H9 (cell line): ENCODE measurements at regions not wholly inside any gene's neighbourhood (a gene's known extent, or its start where the extent isn't known, plus 50 kb on each side); places are given as distances from the start of the nearest gene placed in this dataset.

Experiments used
- DNase-seq: peaks from one replicate; pipeline ENCODE4 v3.0.0-alpha.2; 2017
- H2AFZ ChIP-seq: one replicate; pipeline ENCODE4 v1.6.1; 2013; ENCODE audit warnings: mild to moderate bottlenecking, low read length, control low read depth, moderate library complexity
- H2AK5ac ChIP-seq: 2 replicates; pipeline ENCODE4 v1.6.1; 2013; ENCODE audit warnings: low read length, control low read depth, mixed read lengths; ENCODE audit not compliant: insufficient read length
- H2BK120ac ChIP-seq: one replicate; pipeline ENCODE4 v1.6.1; 2013; ENCODE audit warnings: low read depth, mild to moderate bottlenecking, low read length, control low read depth, inconsistent platforms; ENCODE audit not compliant: poor library complexity, severe bottlenecking
- H2BK12ac ChIP-seq: 2 replicates; pipeline ENCODE4 v1.6.1; 2013; ENCODE audit warnings: low read length, control low read depth, mixed read lengths, low read depth; ENCODE audit not compliant: insufficient read length
- H2BK15ac ChIP-seq: 2 replicates; pipeline ENCODE4 v1.6.1; 2013; ENCODE audit warnings: low read depth, low read length, control low read depth
- H2BK20ac ChIP-seq: one replicate; pipeline ENCODE4 v1.6.1; 2013; ENCODE audit warnings: low read depth, mild to moderate bottlenecking, low read length, control low read depth, inconsistent platforms; ENCODE audit not compliant: poor library complexity, severe bottlenecking
- H2BK5ac ChIP-seq: 2 replicates; pipeline ENCODE4 v1.6.1; 2013; ENCODE audit warnings: low read length, control low read depth, mixed read lengths; ENCODE audit not compliant: insufficient read length
- H3K14ac ChIP-seq: 2 replicates; pipeline ENCODE4 v1.6.1; 2013; ENCODE audit warnings: low read length, control low read depth; ENCODE audit not compliant: insufficient read depth
- H3K18ac ChIP-seq: 2 replicates; pipeline ENCODE4 v1.6.1; 2013; ENCODE audit warnings: low read depth, mild to moderate bottlenecking, mixed read lengths, low read length, control low read depth; ENCODE audit not compliant: insufficient read length
- H3K23ac ChIP-seq: 2 replicates; pipeline ENCODE4 v1.6.1; 2013; ENCODE audit warnings: low read length, control low read depth, mixed read lengths, low read depth; ENCODE audit not compliant: insufficient read length
- H3K23me2 ChIP-seq: 2 replicates; pipeline ENCODE4 v1.6.1; 2013; ENCODE audit warnings: low read depth, mild to moderate bottlenecking, mixed read lengths, low read length, control low read depth; ENCODE audit not compliant: insufficient read length, poor library complexity, severe bottlenecking
- H3K27ac ChIP-seq: 2 replicates; pipeline ENCODE4 v1.5.1; 2013; ENCODE audit warnings: low read length, control low read depth, mixed read lengths, low read depth; ENCODE audit not compliant: insufficient read length
- H3K27me3 ChIP-seq: 2 replicates; pipeline ENCODE4 v1.6.1; 2013; ENCODE audit warnings: low read length, control low read depth, inconsistent platforms; ENCODE audit not compliant: insufficient read depth
- H3K4ac ChIP-seq: 2 replicates; pipeline ENCODE4 v1.6.1; 2013; ENCODE audit warnings: low read depth, mild to moderate bottlenecking, control low read depth, inconsistent platforms, low read length, moderate library complexity
- H3K4me1 ChIP-seq: 2 replicates; pipeline ENCODE4 v1.6.1; 2013; ENCODE audit warnings: low read length, control low read depth, inconsistent platforms; ENCODE audit not compliant: insufficient read depth
- H3K4me2 ChIP-seq: 2 replicates; pipeline ENCODE4 v1.6.1; 2013; ENCODE audit warnings: low read length, control low read depth, mixed read lengths; ENCODE audit not compliant: insufficient read length, insufficient read depth
- H3K56ac ChIP-seq: 2 replicates; pipeline ENCODE4 v1.6.1; 2013; ENCODE audit warnings: low read depth, mild to moderate bottlenecking, mixed read lengths, low read length, control low read depth; ENCODE audit not compliant: insufficient read length
- H3K79me1 ChIP-seq: 2 replicates; pipeline ENCODE4 v1.6.1; 2013; ENCODE audit warnings: low read depth, mild to moderate bottlenecking, moderate library complexity, low read length, control low read depth, inconsistent platforms; ENCODE audit not compliant: insufficient read depth, poor library complexity, severe bottlenecking
- H3K79me2 ChIP-seq: 2 replicates; pipeline ENCODE4 v1.6.1; 2013; ENCODE audit warnings: low read length, control low read depth, inconsistent platforms; ENCODE audit not compliant: insufficient read depth
- H3K9ac ChIP-seq: 2 replicates; pipeline ENCODE4 v1.6.1; 2013; ENCODE audit warnings: low read length, control low read depth, mixed read lengths; ENCODE audit not compliant: insufficient read length; ENCODE audit errors: extremely low read depth
- H3K9me3 ChIP-seq: one replicate; pipeline ENCODE4 v1.6.1; 2013; ENCODE audit warnings: low read depth, low read length, inconsistent platforms; ENCODE audit not compliant: control insufficient read depth
- H3T11ph ChIP-seq: one replicate; pipeline ENCODE4 v1.6.1; 2013; ENCODE audit warnings: mild to moderate bottlenecking, low read length, control low read depth, inconsistent platforms
- H4K20me1 ChIP-seq: one replicate; pipeline ENCODE4 v1.6.1; 2013; ENCODE audit not compliant: control insufficient read depth, insufficient read length, insufficient read depth
- H4K5ac ChIP-seq: 2 replicates; pipeline ENCODE4 v1.6.1; 2013; ENCODE audit warnings: low read depth, mild to moderate bottlenecking, mixed read lengths, low read length, control low read depth; ENCODE audit not compliant: insufficient read length
- H4K8ac ChIP-seq: replicated peaks from 2 replicates; pipeline ENCODE4 v1.6.1; 2013; ENCODE audit warnings: low read length, control low read depth, mixed read lengths, low read depth; ENCODE audit not compliant: insufficient read length
- H4K91ac ChIP-seq: 2 replicates; pipeline ENCODE4 v1.6.1; 2013; ENCODE audit warnings: low read depth, mild to moderate bottlenecking, moderate library complexity, mixed read lengths, low read length, control low read depth; ENCODE audit not compliant: insufficient read length
- H3K27ac Mint-ChIP-seq, 3 experiments: 2 replicates in 2 of 3; 3 replicates in 1 of 3; pipeline ENCODE4 v1.8.0; 2020 to 2021; ENCODE audit warnings: mixed read lengths in 3 of 3, mild to moderate bottlenecking in 1 of 3, moderate library complexity in 1 of 3
- H3K27me3 Mint-ChIP-seq: 2 replicates; pipeline ENCODE4 v1.8.0; 2021; ENCODE audit warnings: low read depth, mild to moderate bottlenecking, moderate library complexity, mixed read lengths
- H3K36me3 Mint-ChIP-seq, 3 experiments: 2 replicates in 2 of 3; 3 replicates in 1 of 3; pipeline ENCODE4 v1.8.0; 2020 to 2021; ENCODE audit warnings: low read depth in 3 of 3, mixed read lengths in 3 of 3; ENCODE audit not compliant: insufficient read depth in 1 of 3
- H3K4me1 Mint-ChIP-seq, 2 experiments: 2 replicates each; pipeline ENCODE4 v1.8.0; 2020; ENCODE audit warnings: mixed read lengths in 2 of 2
- H3K4me3 Mint-ChIP-seq, 2 experiments: 2 replicates in 1 of 2; 3 replicates in 1 of 2; pipeline ENCODE4 v1.8.0; 2020 to 2021; ENCODE audit warnings: mild to moderate bottlenecking in 2 of 2, mixed read lengths in 2 of 2, moderate library complexity in 1 of 2
- H3K9me3 Mint-ChIP-seq, 2 experiments: 2 replicates in 1 of 2; 3 replicates in 1 of 2; pipeline ENCODE4 v1.8.0; 2020; ENCODE audit warnings: mild to moderate bottlenecking in 2 of 2, mixed read lengths in 2 of 2, moderate library complexity in 1 of 2
- WGBS: extraction: QIAGEN DNeasy Blood & Tissue Kit; methylation state at CpG from one replicate; pipeline ENCODE4 v1.1.7; 2013; ENCODE audit warnings: missing lambda C conversion rate, low lambda C conversion rate, mixed read lengths; ENCODE audit not compliant: insufficient read length; ENCODE audit errors: extremely low coverage; 5-methylcytosine and 5-hydroxymethylcytosine counted together
- TF ChIP-seq, protein P1 (sequence below): fragments of 200-600 bp; sonication (generic); conservative IDR thresholded peaks from 3 replicates; pipeline ENCODE4 v1.8.0; 2021; ENCODE audit warnings: antibody characterized with exemption, mild to moderate bottlenecking

DNA sequence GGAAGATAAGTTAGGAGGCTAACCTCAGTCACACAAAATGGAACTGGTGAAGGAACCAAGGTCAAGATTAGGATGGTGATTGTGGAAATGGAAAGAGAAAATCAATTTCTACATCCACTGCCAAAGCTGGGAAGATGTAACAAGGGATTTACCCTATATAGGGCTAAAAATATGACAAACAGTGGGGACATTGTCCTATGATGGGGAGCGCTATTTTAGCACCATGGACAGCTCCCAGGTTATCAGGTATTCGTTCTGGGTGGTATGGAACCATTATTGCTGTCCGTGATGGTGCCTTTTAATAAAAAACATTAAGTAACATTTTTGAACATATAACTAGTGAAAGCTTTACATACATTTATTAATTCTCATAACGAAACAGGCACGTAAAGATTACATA is 124.0 kb downstream of the NDUFA12 start:
- no peak overlapping the region for H2BK20ac ChIP-seq
- no peaks in the 10 kb centered on the region for H3K9me3 Mint-ChIP-seq
- H3K14ac ChIP-seq, result no peak overlapping the region
- no peak overlapping the region for H2BK5ac ChIP-seq
- no peaks in the 10 kb centered on the region for H3K36me3 Mint-ChIP-seq
- peaks cover 7% of the 10 kb centered on the region for H3K27me3 ChIP-seq
- H3K9ac ChIP-seq, result no peak overlapping the region
- H3K4me1 Mint-ChIP-seq, result peaks cover 1 to 3% of the 10 kb centered on the region in 2 experiments; a peak in 2 of 4 replicates
- H3K4me2 ChIP-seq, result no peak overlapping the region
- H2AFZ ChIP-seq, result no peak overlapping the region
- H4K5ac ChIP-seq, result no peak overlapping the region
- H3K27me3 Mint-ChIP-seq, result peaks cover 49% of the 10 kb centered on the region
- H2BK15ac ChIP-seq, result no peak overlapping the region
- TF ChIP-seq, protein P1, sequence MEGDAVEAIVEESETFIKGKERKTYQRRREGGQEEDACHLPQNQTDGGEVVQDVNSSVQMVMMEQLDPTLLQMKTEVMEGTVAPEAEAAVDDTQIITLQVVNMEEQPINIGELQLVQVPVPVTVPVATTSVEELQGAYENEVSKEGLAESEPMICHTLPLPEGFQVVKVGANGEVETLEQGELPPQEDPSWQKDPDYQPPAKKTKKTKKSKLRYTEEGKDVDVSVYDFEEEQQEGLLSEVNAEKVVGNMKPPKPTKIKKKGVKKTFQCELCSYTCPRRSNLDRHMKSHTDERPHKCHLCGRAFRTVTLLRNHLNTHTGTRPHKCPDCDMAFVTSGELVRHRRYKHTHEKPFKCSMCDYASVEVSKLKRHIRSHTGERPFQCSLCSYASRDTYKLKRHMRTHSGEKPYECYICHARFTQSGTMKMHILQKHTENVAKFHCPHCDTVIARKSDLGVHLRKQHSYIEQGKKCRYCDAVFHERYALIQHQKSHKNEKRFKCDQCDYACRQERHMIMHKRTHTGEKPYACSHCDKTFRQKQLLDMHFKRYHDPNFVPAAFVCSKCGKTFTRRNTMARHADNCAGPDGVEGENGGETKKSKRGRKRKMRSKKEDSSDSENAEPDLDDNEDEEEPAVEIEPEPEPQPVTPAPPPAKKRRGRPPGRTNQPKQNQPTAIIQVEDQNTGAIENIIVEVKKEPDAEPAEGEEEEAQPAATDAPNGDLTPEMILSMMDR, result no peak
- no peak overlapping the region for H3T11ph ChIP-seq
- no peaks in the 10 kb centered on the region for H4K20me1 ChIP-seq
- no peak overlapping the region for H3K56ac ChIP-seq
- no peaks in the 10 kb centered on the region for H3K79me2 ChIP-seq
- no peaks in the 10 kb centered on the region for H3K79me1 ChIP-seq
- H3K23me2 ChIP-seq, result no peaks in the 10 kb centered on the region
- H3K27ac Mint-ChIP-seq, result no peak overlapping the region
- H2BK12ac ChIP-seq, result no peak overlapping the region
- no peak overlapping the region for H3K27ac ChIP-seq
- H3K4me1 ChIP-seq, result no peaks in the 10 kb centered on the region
- H4K91ac ChIP-seq, result no peak overlapping the region
- no peak overlapping the region for H2AK5ac ChIP-seq
- no peak overlapping the region for H3K23ac ChIP-seq
- H3K4ac ChIP-seq, result no peak overlapping the region
- H3K9me3 ChIP-seq, result no peaks in the 10 kb centered on the region
- WGBS, result no CpG with 5 or more reads among the region's 5 CpGs
- no peak overlapping the region for H4K8ac ChIP-seq
- H3K4me3 Mint-ChIP-seq, result no peak overlapping the region
- H3K18ac ChIP-seq, result no peak overlapping the region
- no peak overlapping the region for H2BK120ac ChIP-seq
- no peak for DNase-seq
